Activated CD4-positive, alpha-beta T cell treated with anti-CD3 and anti-CD28 coated beads, Interleukin-2, Interleukin-4, amounts not matched to agents 100 ng/mL and 50 ng/mL, durations not matched to agents 16 hours and 8 hours (primary cell): ENCODE measurements at regions not wholly inside any gene's neighbourhood (a gene's known extent, or its start where the extent isn't known, plus 50 kb on each side); places are given as distances from the start of the nearest gene placed in this dataset.

Source experiments
- DNase-seq: peaks from one replicate; pipeline ENCODE4 v3.0.0-alpha.2; 2020; ENCODE audit warnings: low spot score

DNA sequence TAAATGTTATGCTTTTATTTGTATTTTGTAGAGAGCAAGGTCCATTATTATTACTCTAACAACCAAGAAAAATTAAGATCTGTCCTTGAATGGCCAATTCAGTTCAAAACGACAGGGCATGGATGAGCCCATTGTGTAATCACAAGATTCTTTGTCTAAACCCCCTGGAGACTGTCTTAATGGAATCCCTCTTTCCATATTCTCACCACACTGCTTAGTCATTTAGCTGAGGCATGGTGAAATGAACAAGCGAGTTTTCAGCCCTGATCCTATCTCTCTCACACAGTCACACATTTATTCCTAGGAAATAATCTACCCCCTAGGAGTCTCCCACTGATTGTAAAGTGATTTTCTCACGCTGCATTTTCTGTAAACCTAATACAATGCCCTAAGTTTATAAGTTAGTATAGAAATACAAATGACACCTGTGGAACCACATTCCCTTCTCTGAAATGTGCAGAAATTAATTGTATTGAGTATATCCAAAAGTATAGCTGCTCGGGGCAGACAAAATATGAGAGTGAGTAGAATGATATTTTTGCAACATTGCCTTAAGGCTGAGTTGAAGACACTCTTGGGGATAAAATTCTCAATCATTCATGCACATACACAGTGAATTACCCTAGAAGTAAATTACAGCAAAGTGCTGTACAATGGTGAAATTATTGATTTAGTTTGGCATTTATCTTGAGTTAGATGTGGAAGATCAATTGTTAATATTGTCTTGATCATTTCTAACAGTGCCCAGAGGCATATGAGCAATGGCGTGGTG, 119.7 kb upstream of the PCDH7 start:
- no peak for DNase-seq

DNA sequence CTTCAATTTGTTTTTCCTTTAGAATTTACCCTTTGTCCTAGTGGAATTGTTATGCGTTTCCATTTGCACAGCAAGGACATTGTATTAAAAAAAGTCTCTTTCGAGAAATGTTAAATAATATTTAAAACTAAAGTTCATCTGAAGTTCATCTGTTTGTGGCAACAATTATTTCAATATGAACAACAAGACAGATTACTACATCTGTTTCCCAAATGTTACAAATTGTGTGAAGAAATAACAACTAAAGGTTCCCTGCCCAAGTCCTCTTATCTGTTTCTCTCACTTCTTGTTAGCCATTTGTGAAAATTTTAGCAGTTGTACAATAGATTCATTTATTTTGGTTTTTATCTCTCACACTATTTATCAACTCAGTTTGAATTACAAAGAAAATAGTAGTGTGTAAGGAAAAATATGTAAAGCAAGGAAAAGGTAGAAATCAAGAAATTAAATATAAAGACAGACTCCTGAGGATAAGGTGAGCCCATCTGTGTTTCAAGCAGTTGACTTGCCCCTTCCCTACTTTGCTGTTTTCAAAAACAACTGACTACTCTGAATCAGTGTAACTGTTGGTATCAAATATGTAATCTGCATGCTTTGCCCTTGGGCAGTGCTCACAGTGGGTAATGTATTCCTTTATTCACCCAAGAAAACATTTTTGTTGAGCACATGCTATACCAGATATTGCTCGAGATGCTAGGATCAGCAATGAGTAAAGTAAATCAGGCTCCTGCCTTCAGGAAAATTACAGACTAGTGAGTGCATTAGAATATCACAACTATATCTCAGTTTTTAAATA, 118.9 kb upstream of the PCDH7 start:
- no peak for DNase-seq

DNA sequence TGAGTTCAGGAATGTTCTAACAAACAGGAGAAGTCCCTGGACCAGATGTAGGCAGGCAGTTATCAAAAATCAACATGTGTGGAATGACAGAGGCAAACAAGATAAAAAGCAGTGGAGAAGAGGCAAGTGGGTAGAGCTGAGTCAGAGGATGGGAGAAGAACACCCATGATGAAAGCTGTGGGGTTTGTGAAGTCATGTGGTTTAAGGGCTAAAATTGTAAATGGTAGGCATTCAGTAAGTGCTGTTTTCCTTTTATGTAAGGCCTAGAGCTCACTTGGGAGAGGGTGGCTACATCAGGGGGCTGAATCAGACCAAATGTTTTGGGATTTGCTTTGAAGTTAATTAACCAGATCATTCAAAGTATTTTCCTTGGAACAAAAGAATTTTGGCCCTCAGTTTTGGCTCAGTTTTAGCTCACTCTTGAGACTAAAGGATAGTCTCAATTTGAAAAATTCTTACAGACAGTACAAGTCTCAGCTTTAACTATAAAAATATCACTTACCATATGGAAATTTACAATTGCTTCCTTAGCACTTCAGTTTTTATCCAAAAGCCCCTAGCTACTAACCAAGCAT, 114.5 kb upstream of the PCDH7 start:
- no peak for DNase-seq

DNA sequence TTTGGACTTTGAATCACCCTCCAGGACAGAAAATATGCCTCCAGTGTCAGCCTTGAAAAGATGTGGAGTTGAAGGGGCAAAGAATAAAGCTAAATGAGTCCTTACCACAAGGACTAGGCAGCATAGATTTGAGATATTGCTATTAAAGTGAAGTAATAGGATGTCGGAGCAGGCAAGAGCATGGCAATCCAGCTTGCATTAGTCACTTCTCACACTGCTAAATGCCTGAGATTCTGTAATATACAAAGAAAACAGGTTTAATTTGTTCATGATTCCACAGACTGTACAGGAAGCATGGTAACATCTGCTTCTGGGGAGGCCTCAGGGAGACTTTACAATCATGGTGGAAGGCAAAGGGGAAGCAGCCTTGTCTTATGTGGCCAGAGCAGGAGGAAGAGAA, 109.8 kb upstream of the PCDH7 start:
- no peak for DNase-seq

DNA sequence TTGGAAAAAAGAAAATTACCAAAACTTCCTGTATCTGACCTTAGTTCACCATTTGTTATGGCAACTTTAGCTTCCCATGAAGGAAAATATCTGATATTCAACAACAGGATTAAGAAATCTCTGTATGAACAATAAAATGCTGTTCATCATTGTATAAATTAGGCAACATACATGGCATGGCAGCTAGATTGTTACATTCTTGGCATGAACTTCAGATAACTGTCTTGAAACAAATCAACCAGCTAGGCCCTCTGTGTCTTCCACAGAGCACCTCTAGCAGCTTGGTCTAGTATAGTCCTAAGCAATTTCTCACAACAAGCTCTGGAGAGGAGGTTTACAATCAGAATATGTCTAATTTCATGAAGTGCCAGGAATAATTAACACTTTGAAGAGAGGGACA, 105.4 kb upstream of the PCDH7 start:
- no peak for DNase-seq

DNA sequence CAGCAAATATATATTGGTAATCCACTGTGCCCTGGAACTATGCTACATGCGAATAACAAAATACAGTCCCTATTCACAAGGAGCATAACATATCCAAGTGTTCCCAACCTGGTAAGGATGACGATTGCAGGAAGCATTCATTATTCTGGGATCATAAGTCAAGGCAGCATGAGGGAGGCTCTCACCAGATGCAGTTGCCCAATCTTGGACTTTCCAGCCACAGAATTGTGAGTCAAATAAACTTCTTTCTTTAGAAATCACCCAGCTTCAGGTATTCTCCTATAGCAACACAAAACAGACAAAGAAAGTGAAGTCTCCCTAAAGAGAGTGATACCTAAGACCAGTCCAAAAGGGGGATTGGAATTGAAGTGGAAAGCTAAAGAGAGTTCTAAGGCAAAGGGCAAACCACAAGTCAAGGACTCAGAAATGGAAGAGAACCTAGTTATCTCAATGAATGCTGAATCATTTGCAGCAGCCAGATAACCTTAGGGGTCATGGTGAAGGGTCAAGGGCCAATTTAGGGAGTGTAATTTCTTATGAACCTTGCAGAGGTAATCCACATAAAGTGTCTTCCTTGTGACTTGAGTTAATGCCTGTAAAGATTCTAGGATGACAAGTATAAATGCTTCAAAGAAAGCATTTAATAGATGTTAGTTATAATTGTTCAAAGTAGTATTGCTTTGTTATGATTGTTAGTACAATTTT, 103.1 kb upstream of the PCDH7 start:
- DNase-seq: no peak

DNA sequence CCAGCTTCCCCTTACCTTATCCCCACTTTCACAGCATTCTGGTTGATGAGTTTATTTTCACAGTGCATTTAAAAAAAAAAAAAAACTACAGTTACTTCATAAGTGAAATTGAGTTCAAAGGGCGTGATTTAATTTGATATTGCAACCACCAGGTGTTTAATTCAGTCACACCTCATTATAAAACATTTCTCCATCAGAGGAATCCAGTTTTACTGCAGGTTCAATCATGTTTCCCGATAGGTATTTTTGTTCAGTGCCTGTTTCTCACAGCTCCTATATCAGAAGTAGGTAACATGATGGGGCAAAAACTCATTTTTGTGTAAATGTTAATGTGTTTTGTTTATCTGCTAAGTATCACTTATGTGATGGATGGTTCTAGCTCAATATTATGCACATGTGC, 102.3 kb upstream of the PCDH7 start:
- no peak for DNase-seq

DNA sequence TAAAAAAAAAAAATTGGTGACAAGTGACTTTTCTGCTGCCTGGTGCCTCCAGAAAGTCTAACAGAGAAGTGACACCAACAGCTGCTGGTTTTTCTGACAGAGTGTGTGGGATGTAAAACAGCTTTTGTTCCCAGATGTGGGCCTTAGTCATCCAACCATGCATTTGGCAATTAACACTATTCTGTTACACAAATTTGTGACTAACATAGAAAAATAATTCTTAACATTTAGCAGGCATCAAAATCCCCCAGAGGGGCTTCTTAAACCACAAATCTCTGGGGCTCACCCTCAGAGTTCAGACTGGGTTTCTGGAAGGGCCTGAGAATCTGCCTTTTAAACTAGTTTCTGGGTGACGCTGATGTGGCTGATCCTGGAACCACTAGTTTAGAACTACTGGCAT, 100.5 kb upstream of the PCDH7 start:
- no peak for DNase-seq

DNA sequence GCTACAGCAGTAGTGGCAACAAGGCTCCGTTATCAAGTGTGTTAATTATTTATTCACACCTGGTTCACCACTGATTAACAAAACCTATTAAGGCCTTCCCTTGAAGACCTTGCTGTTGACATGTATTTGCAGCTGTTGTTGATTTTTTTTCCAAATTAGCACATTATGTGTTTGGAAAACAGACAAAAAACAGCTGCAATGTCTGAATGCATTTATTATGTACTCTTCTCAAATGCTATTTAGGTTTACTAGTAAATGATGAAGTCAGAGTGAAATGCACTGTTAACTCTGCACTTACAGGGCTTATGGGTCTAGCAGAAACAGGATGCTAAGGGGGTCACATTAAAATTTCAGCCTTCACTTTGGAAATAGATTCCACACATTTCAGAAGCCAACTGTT, 99.5 kb upstream of the PCDH7 start:
- DNase-seq: no peak

DNA sequence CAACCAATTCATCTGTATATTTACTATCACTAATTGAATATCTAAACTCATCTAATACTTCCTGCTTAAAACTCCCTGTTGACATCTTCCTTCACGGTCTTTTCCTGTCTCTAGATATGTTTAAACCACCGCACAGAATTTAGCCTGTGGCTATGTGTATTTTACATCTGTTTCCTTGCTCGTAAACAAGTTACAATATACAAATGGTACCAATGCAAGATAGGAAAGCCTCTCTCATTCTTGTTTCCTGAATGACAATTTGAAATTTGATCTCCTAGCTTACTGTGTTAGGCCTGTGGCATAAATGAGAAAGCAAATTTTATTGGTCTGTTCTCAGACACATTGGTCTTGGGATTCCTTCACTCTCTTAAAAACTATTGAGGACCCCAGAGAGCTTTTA, 89.7 kb upstream of the PCDH7 start:
- no peak for DNase-seq

DNA sequence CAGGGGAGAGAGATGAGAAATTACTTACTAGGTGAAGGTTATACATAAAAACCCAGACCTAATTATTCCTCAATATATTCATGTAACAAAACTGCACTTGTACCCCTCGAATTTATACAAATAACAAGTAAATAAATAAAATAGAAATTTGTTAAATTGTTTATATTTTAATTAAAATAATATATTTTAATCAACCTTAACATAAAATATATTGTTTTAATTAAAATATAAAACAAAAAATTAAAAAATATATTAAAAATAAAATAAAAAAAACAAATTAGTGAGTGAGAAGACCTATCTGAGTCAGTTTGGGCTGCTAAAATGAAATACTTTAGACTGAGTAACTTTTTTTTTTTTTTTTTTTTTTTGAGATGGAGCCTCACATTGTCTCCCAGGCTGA, 87.4 kb upstream of the PCDH7 start:
- no peak for DNase-seq

DNA sequence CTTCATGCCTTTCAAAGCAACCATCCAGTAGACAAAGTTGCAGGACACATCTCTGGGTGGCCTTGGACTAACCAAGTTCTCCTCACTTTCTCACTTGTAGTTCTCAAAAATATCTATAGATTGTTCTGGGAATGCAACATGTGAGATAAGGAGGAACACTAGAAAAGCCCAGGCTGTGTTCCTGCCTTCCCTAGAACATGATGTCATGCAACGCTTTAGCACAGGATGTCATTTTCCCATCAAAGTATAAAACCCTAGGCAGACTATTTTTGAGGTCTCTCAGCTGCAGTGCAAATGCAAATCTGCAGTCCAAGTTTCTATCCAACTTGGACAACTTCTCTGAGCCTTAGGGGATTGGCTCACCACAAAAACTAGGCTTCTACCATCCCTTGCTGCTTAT, 78.8 kb upstream of the PCDH7 start:
- DNase-seq: no peak

DNA sequence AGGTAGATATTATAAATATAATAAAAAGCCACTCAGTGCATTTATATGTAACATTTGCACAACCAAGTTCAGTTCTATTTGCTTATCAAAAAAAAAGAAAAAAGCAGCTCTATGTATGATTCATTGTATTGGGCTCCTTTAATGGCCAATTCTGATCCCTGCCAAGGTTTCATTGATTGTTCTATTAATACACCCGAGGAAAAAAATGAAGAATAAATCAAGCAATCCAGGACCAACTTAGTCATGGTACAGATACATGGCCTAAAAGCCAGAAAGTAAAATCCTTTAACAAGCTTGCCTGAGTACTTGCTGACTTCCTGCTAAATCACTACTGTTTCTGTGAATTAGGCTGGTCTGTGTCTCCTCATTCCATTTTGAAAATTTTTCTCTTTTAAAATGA, 77.6 kb upstream of the PCDH7 start:
- no peak for DNase-seq

DNA sequence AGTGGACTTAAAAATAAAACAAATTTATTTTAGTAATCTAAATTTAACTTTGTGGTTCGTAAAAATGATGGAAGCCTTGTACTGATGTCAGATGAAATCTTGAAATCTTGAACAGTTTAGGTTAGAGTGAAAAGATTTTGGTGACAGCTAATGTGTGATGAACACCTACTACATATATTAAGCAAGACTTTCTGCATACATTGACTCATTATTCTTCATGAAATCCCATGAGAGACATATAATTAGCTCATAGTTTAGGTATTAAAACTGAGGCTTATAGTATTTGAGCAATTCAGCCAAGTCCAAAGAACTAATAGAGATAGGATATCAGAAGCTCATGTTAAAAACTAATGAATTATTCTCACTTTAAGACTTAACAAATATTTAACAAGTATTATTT, 66.9 kb upstream of the PCDH7 start:
- no peak for DNase-seq

DNA sequence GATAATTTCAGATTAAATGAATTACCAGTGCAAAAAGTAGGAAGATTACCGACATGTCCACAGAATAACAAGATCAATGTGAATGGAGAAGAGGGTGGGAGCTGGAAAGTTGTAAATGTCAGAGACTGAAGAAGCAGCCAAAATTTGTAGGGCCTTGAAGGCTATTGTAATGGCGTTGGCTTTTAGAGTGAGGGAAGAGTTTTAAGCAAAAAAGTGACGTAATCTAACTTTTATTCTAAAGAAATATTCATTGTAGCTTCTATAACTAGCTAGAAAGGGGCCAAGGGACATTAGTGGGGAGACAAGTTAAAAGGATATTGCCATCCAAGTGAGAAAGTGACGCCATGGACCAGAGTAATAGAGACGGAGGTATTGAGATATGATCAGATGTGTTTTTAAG, 63.3 kb upstream of the PCDH7 start:
- DNase-seq: no peak

DNA sequence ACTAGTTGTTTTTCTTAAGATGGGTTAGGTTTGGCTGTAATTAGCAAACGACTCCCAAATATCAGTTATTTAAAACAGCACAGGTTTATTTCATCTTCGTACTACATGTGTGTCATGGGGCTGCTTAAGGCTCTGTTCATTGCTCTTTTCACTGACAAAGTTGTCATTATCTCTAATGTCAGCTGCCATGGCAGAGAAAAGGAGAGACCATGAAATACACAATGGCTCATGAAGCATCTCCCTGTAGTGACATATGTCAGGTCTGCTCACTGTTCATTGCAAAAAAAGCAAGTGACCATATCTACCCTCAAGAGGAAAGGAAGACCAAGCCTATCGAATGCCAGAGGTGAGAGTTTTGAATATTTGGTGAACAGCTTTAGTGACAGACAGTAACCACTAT, 52.2 kb upstream of the PCDH7 start:
- no peak for DNase-seq

DNA sequence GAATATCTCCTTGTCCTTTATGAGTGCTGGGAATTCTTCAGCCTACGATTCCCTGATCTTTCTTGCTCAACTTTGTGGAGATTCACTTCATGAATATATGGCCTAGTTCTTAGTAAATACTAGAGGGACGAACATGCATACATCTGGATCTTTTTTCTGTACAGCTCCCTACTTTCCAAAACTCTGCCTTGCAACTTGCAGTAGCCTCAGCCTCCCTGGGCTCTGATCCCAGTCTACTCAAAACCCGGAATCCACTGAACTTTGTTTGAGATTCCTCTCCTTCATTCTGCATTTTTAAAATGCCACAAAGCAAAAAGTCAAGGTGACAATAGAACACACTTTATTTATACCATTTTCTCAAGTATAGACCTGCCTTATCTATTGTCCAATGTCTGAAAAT, 50.0 kb upstream of the PCDH7 start:
- no peak for DNase-seq
